Epithelial cell of esophagus (primary cell): ENCODE measurements at regions not wholly inside any gene's neighbourhood (a gene's known extent, or its start where the extent isn't known, plus 50 kb on each side); places are given as distances from the start of the nearest gene placed in this dataset.

ENCODE experiments used
- DNase-seq: peaks from one replicate; pipeline ENCODE4 v3.0.0; 2010; ENCODE audit warnings: low read depth
- H3K4me3 ChIP-seq: 2 replicates; pipeline ENCODE4 v1.5.1; 2011; ENCODE audit warnings: mild to moderate bottlenecking, low read length, control low read depth
- CTCF ChIP-seq: IDR thresholded peaks from 2 replicates; pipeline ENCODE4 v1.5.1; 2011; ENCODE audit warnings: low read depth, mild to moderate bottlenecking, low read length, control low read depth, inconsistent platforms; ENCODE audit not compliant: insufficient read depth; ENCODE audit errors: missing control alignments

GRCh38 chr4:151614561-151614960 is 146.2 kb downstream of the GATB start:
- TF ChIP-seq CTCF, result no peak
- DNase-seq, result no peak
- no peak overlapping the region for H3K4me3 ChIP-seq

- H3K4me3 ChIP-seq, result no peak overlapping the region
- DNase-seq, result no peak
- no peak for TF ChIP-seq CTCF
Observed at GRCh38 chr4:151618858-151619257, 141.9 kb downstream of the GATB start.

- H3K4me3 ChIP-seq, result no peak overlapping the region
- TF ChIP-seq CTCF, result no peak
- no peak for DNase-seq
Observed at GRCh38 chr4:151620066-151620465, 140.7 kb downstream of the GATB start.
